ENCODE measurements at regions not wholly inside any gene's neighbourhood (a gene's known extent, or its start where the extent isn't known, plus 50 kb on each side); places are given as distances from the start of the nearest gene placed in this dataset.

GRCh38 chrX:115390078-115390477, 100.6 kb downstream of the LUZP4 start:
- TF ChIP-seq POLR2A (IDR thresholded peaks at IDR 0.05) (no peak), CTCF (IDR thresholded peaks at IDR 0.05) (no peak)
